ENCODE measurements at regions not wholly inside any gene's neighbourhood (a gene's known extent, or its start where the extent isn't known, plus 50 kb on each side); places are given as distances from the start of the nearest gene placed in this dataset.

- no peak for TF ChIP-seq POLR2A (IDR thresholded peaks at IDR 0.05)
- TF ChIP-seq POLR2AphosphoS5 (IDR thresholded peaks at IDR 0.05) = no peak
- no peak for TF ChIP-seq CTCF (IDR thresholded peaks at IDR 0.05)
These were observed 161.2 kb upstream of the SLC38A2 start for GRCh38 chr12:46533723-46534122.
